ENCODE measurements at regions not wholly inside any gene's neighbourhood (a gene's known extent, or its start where the extent isn't known, plus 50 kb on each side); places are given as distances from the start of the nearest gene placed in this dataset.

DNA sequence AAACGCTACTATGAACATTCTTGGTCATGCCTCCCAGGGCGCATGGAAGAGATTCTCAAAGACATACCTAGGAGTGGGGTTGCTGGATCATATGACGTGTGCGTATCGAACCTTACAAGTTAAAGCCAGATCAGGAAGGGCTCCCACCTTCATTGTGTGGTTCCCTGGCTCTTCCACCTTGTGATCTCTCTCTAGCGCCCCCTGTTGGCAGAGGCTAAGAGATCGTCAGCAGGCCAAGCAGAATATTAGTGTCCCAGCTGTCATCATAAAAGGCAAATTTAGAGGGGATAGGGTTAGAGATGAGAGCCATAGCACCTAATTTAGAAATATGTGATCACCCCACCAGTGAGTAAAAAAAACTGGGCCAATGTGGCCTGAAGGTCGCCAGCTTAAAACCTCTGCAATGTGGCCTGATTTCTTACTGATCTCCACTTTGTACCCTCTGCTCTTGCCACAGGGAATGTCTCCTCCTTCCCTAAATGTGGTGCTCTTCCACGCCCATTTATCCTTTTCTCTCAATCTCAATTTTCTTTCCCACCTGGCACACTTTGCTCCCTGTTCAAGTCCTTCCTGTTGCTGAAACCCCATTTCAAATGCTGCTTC is 91.7 kb upstream of the SHB start:
- DNase-seq (ENCODE audit: low read depth) = peak; percentile 54

DNA sequence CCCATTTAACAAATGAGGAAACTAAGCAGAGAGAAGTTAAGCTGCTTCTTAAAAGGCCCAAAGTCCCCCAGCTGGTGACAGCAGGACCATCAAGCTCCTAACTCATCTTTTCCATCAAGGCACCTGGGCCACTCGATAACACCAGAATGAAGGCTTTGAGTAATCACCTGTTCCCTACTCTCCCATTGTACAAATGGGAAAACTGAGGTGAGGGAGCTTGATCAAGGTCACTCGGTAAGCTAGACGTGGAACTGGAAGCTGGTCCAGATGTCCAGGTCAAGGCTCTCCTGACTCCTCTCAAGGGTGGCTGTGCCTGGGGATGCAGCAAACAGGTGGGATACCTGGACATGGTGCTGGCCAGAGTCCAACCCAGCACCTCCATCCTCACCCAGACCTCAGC is 90.6 kb upstream of the SHB start:
- no peak for DNase-seq (ENCODE audit: low read depth)

DNA sequence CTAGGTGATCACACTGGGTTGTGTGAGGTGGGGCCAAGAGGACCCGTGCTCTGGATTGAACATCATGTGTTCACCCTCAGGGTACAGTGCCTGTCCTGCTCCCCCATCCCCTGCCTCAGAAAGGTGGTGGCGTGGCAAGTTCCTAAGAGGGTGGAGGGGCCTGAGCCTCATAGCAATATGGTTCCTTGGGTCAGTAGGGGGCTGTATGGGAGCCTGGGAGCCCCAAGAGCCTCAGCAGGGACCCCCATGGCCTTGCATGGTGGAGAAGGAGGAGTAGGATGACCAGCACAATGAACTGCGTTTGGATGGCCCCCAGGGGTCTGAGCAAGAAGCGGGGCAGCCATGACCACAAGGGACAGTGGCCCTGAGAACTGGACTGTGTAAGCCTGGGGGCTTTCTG is 89.6 kb upstream of the SHB start:
- no peak for DNase-seq (ENCODE audit: low read depth)

DNA sequence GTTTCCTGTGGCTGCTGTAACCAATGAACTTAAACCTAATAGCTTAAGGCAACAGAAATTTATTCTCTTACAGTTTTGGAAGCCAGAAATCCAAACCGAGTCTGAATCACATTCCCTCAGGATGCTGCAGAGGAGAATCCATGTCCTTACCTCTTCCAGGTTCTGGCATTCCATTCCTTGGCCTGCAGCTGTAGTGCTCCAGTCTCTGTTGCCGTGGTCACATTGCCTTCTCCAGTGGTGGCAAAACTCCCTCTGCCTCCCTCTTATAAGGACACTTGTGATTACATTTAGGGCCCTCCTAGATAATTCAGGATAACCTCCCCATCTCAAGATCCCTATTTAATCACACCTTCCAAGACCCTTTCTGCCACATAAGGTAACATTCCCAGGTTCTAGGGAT is 88.7 kb upstream of the SHB start:
- DNase-seq (ENCODE audit: low read depth) = peak; percentile 30

DNA sequence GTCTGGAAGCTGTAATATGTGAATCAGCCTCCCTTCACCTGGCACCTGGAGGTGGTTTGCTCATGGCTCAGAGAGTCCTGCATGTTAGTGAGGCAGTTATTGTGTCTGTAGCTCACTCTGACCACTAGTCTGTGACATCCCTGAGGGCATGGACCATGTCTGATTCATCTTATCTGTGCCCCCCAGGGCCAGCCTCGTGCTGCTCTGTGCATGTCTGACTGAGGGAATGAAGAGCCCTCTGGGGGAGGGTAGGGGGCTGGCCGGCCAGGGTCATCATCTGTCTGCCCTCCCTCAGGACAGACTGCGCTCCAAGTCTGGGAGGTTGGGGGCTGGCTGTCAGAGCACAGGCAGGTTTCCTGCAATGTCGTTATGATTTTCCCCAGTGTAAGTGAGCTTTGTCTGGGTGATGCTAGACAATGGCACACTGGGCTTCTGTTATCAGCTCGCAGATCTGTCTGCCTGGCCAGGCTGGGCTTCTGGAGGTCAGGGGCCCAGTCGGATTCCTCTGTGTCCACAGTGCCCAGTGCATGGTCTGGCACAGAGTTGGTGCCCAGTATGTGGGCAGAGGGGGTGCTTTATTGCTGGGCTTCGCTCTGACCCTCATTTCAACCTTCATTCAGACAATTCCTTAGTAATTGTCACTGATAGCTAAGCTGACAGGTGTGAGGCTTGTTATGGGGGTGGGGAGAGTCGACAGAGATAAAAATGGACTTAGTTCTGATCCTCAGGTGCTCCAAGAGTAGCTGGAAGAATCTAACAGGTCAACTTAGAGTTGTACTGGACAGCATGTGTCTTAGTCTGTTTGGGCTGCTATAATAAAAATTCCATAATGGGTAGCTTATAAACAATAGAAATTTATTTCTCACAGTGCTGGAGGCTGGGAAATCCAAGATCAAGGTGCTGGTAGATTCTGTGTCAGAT is 85.7 kb upstream of the SHB start:
- DNase-seq (ENCODE audit: low read depth) = peak; percentile 78

DNA sequence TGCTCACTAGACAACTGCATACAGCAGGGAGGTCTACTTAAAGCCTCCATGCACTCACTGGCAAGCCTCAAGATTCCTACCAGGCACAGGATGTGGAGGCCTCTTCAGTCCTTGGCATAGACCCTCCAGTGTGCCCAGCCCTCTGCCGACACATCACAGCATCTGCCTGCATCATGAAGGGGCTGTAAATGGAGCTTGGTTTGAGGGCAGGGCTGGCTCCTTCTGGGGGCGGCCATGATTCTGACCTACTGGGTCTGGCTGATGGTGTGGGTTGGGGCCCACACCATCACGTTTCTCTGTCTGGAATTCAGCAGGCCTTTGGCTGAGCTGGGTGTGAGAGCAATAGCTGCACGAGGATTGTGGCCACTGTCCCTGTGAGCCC is 84.9 kb upstream of the SHB start:
- DNase-seq (ENCODE audit: low read depth) = no peak

DNA sequence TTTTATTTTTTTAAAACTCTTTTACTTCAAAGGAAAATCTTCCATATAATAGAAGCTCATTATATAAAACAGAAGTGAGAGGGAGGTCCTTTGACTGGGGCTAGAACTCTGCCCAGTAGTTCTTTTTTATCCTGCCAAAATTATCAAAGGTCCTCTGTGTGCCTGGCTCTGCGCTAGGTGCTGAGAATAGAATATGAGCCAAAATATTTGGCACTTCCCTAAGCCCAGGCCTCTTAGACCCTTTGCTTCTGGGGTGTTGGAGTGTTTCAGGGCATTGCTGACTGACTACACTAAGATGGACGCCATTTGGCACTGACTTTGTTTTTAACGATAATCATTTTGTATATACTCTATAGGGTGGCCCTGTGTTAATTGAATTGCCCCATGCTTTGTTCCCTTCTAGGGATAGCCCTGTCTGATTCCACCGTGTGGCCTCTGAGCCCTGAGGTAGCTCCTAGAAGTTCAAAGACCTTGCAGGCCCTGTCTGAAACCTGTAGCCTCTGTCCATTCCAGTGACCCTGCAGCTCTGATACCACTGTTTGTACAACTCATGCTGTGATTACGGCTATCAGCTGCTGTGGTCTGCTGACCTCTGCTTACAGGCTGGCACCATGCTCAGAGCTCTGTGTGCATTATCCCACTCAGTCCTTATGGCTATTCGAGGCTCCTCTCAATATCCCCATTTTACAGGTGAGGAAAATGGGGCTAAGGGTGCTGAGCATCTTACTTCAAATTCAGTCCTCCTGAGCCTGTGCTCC is 84.3 kb upstream of the SHB start:
- no peak for DNase-seq (ENCODE audit: low read depth)

DNA sequence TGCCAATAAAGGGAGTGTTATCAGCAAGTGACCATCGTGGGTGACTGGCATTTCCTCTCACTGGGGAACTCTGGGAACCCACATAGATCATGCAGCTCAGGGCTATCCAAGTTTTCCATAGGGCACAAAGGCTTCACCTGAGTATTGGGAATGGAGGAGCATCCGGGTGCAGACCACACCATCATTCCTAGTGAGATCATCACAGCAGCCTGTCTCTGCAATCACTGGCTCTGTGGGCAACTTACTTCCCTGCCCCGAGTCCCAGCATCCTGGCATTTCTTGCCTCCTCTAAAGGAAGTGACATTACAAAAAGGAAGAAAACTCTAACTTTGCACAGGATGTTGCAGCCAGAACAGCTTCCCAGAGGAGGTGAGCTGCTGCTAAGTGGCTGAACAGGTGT is 80.6 kb upstream of the SHB start:
- peak; percentile 19 for DNase-seq (ENCODE audit: low read depth)

DNA sequence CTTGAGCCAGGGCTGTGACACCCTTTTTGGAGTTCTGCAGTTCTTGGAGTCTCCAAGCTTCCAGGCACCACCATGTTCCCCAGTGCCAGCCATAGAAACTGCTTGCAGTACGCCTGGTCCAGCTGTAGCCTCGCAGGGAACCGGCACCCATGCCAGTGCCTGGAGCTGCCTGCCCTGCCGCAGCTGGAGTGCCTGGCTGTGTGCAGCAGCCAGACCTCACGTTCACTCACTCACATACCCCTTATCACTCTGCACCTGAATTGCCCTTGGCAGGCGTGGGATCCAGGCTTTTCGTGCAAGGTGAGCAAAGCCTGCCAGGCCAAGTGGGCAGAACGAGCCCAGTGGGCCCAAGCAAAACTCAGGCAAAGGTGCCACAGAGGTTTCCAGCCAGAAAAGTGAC is 77.8 kb upstream of the SHB start:
- no peak for DNase-seq (ENCODE audit: low read depth)

DNA sequence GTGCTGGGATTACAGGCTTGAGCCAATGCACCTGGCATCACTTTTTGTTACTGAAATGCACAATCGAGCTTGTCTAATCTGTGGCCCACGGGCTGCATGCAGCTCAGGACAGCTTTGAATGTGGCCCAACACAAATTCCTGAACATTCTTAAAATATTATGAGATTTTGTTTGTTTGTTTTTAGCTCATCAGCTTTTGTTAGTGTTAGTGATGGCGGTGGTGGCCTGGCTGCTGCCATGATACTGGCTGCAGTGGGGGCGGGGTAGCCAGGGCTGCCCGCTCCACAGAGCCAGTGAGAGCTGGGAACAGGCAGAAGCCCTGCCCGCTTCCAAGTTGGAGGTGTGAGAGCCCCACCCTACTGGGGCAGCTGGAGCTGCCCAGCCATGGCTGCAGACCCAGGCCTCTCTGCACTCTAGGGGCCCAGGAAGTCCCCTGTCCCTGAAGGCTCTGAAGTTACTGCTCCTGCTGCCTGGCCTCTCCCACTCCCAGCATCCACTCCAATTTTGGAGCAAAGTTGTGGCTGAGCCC is 76.6 kb upstream of the SHB start:
- DNase-seq (ENCODE audit: low read depth) = no peak

DNA sequence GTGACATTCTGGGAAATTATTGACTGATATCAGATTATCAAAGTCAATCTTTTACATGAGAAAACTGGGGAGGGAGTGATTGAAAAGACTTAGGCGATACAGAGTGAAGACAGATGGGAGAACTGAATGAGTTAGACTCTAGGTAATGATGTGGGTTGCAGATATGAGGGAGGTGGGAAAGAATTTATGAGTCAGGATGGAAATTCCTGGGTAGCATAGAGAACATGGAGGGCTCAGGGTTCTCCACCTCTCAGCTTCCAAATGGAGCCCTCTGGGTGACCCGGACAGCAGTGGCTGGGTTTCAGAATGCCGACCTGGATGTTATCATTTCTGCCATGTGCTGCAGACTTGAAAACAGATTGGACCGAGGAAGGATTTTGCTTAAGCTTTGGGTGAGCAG is 75.4 kb upstream of the SHB start:
- peak; percentile 85 for DNase-seq (ENCODE audit: low read depth)

DNA sequence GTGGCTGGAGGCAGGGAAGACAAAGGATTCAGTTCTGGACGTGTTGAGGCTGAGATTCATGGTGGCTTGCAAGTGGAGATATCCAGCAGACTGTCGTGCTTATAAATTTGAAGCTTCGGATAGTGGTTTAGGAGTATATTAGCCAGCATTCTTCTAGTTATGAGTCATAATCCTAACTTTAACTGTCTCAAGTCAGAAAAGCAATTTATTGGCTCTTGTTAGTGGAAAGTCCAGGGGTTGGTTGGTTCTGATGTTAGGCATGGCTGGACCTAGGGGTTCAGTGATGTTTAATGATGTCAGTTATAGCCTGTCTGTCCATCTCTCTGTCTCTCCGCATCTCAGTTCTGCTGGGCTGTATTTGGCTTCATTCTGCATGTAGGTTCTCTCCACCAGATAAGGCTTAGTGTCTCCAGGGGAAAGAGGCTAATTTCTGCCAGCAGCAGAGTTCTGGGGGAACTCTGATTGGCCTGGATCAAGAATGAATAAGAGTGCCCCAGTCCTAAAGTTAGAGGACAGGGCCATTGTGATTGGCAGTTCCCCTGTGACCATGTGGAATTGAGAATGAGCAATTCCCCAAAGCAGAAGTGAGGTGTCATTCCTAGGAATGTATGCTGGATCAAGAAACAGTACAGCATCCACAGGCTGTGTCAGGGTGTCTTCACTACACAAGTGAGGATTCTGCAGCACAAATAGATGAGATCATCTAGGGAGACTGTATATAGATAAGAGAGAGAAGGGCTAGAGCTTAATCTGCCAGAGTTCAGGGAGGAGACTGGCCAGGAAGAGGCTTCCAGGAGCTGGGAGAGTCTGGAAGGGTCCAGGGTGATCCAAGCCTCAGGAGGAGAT is 72.9 kb upstream of the SHB start:
- peak; percentile 91 for DNase-seq (ENCODE audit: low read depth)

DNA sequence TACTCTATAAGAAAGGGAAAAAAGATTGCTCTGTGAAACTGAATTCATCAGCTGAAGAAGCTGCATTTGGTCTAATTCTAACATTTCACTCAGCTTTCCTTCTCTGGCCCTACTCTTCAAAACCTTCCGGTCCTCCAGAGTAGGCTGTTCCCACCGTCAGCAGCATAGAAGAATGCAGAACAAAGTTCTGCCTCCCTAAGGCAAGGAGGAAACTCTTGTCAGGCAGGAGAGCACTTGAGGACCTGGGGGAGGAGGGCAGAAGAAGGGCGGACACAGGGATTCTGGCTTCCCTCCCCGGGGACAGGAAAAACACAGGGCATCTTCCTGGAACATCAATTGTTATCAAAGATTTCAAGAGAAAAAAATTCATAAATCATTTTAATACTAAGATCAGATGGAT is 69.2 kb upstream of the SHB start:
- DNase-seq (ENCODE audit: low read depth) = no peak

DNA sequence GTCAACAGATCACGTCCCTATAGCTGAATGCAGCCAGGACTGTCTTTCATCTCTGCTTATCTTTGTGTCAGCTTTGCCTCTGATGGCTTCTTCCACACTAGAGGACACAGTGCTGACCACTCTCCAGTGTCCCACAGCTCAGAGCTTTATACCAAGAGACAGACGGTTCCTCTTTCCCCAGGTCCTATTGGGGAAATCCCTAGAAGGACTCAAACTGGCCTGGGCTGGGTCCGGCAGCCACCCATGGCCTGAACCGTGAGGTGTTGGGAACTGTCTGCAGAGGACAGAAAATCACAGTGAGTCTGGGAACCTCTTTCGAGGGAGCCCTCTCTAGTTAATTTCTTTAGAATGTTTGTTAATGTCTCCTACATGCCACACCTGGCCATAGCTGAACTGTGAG is 68.3 kb upstream of the SHB start:
- no peak for DNase-seq (ENCODE audit: low read depth)

DNA sequence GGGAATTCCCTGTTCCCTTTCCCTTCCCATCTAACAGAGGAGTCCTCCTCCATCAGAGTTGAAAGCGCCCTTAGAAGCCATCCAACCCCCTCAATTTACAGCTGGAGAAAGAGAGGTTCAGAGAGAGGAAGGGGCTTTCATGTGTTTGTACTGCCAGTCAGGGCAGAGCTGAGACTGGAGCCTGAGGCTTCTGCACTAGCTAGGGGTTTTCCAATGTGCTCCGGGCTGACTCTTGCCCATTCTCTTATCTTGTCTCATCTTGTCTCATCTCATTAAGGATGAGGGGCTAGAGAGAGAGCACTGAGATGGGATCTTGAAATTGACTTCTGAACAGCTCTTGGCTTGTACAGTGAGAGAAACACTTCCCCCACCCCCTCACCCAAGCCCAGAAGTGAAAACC is 67.4 kb upstream of the SHB start:
- DNase-seq (ENCODE audit: low read depth) = no peak

DNA sequence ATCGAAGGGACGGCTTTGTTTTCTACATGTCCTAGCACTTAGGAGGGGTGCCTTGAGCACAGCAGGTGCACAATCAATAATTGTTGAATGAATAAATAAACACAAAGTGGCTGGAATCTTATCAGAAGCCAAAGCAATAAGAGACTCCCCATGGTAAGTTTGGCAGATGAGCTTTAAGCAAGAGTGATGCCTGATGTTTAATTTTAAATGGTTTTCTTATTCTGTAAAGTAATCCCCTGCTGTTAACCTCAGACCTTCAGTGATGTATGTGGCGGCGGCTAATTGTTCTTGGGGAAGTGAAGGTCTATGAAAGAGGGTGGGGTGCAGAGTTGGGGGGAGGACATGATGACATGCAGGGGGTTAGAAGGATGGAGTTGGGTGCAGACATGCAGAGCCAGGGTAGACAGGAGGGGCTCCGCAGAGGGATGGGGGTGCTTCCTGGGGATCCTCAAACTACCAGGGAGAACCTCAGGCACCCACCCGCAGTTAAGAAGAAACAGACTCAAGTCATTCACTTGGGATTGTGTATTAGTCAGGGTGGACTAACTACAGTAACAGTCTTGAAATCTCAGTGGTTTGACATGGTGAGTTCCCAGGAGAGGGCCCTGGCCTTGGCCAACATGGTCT is 65.7 kb upstream of the SHB start:
- no peak for DNase-seq (ENCODE audit: low read depth)

DNA sequence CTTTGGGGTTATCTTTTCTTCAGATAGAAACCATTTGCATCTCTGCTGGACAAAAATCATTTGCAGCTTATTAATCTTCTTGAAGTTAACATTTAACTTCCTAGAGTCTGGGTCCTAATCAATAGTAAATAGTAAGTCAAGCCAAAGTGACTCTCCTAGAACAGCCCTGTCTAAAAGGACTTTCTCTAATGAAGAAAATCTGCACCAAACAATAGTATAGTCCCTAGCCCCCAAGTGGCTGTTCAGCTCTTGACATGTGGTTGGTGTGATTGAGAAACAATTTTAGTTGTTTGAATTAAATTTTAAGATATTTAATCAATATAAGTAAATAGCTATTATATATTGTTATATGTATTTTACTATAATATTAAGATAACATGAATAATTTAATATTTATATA is 64.6 kb upstream of the SHB start:
- no peak for DNase-seq (ENCODE audit: low read depth)

DNA sequence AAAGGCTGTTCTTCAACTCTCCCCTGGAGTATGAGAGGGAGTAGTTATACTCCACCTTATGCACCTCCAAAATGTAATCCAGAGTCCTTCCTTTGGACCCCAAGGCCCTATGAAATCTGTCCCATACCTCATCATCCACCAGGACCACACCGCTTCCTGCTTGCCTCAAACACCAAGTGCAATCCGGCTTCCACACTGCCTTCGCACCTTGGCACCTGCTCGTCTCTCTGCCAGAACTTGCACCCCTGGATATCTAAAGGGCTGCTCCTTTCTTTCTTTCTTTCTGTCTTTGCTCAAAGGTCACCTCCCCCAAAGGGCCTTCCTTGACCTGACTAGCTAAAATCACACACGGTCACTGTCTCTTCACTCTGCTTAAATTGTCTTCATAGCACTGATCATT is 63.9 kb upstream of the SHB start:
- DNase-seq (ENCODE audit: low read depth) = no peak

DNA sequence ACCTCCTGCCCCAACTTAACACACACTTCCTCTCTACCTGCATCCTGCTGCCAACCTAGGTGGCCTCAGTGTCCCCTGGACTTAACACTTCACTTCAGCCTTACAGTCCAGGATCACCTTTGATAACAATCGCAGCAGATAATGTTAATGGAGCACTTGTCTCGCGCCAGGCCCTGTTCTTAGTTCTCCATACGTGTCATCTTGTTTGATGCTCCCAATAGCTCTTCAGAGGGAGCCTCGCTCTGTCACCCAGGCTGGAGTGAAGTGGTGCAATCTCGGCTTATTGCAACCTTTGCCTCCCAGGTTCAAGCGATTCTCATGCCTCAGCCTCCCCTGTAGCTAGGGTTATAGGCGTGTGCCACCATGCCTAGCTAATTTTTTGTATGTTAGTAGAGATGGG is 62.7 kb upstream of the SHB start:
- DNase-seq (ENCODE audit: low read depth) = no peak

DNA sequence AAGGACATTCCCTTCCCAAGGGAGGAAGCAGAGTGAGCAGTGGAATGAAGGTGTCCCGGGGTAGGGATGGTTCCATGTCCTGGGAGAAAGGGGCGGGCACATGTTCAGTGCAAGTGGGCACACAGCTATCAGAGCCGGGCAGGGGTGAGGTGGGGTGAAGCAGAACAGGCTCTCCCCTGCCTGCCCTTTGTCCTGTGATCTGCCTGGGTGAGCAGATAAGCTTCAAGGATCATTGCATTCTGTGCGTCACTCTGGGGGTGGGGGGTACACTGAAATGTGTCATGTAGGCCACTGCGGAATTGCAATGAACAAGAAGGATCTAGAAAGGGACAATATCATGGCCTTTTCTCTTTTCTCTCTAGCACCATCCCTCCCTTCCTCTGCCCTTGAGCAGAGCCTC is 61.7 kb upstream of the SHB start:
- no peak for DNase-seq (ENCODE audit: low read depth)

DNA sequence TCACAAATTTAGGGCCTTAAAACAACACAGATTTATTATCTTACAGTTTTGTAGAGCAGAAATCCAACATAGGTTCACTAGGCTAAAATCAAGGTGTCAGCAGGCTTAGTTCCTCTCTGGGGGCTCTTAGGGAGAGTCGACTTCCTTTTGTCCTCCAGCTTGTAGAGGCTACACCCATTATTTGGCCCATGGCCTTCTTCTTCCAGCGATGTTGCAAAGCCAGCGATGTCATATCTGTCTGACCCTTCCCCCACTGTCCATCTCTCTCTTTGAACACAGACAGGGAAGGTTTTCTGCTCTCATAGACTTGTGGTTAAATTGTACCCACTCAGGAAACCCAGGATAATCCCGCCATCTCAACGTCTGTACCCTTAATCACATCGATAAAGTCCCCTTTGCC is 60.3 kb upstream of the SHB start:
- no peak for DNase-seq (ENCODE audit: low read depth)
